Lung (tissue), 11 donors: ENCODE measurements at regions not wholly inside any gene's neighbourhood (a gene's known extent, or its start where the extent isn't known, plus 50 kb on each side); places are given as distances from the start of the nearest gene placed in this dataset.

ENCODE experiments used
- ATAC-seq: fragments of 200-7000 bp; cut with Tn5 transposase; one replicate; pipeline ENCODE4 v1.9.1; 2020; ENCODE audit warnings: moderate number of reproducible peaks; ENCODE audit not compliant: insufficient read depth, low FRiP score
- DNase-seq, 3 donors: peaks; one replicate each; pipeline ENCODE4 v3.0.0-alpha.2; 2013 to 2017
- H3K27ac ChIP-seq, 2 donors: one replicate each; pipeline ENCODE4 v1.5.1; 2013; ENCODE audit warnings: mild to moderate bottlenecking in 2 of 2, moderate library complexity in 2 of 2, control low read depth in 1 of 2, inconsistent platforms in 1 of 2, low read depth in 1 of 2, low read length in 1 of 2
- H3K27me3 ChIP-seq, 3 donors: one replicate each; pipeline ENCODE4 v1.5.1; 2013; ENCODE audit warnings: low read length in 2 of 3; ENCODE audit not compliant: control insufficient read depth in 3 of 3, insufficient read depth in 3 of 3
- H3K36me3 ChIP-seq, 4 donors: one replicate each; pipeline ENCODE4 v1.5.1; 2013; ENCODE audit warnings: low read length in 4 of 4, mild to moderate bottlenecking in 1 of 4, moderate library complexity in 1 of 4; ENCODE audit not compliant: control insufficient read depth in 4 of 4, insufficient read depth in 4 of 4
- H3K4me1 ChIP-seq, 5 donors: one replicate each; pipeline ENCODE4 v1.5.1; 2013; ENCODE audit warnings: low read length in 5 of 5, mild to moderate bottlenecking in 2 of 5, moderate library complexity in 1 of 5; ENCODE audit not compliant: control insufficient read depth in 5 of 5, insufficient read depth in 5 of 5
- H3K4me3 ChIP-seq: one replicate; pipeline ENCODE4 v1.5.1; 2013; ENCODE audit warnings: mild to moderate bottlenecking, control low read depth, moderate library complexity
- H3K9ac ChIP-seq, 2 donors: one replicate each; pipeline ENCODE4 v1.5.1; 2013; ENCODE audit warnings: low read length in 2 of 2, control low read depth in 1 of 2; ENCODE audit not compliant: insufficient read depth in 1 of 2
- H3K9me3 ChIP-seq, 4 donors: one replicate each; pipeline ENCODE4 v1.5.1; 2013; ENCODE audit warnings: low read length in 3 of 4, mild to moderate bottlenecking in 1 of 4, moderate library complexity in 1 of 4; ENCODE audit not compliant: control insufficient read depth in 4 of 4, insufficient read depth in 3 of 4
- CTCF ChIP-seq: IDR thresholded peaks from 2 replicates; pipeline ENCODE4 v1.5.1; 2012; ENCODE audit warnings: mild to moderate bottlenecking; ENCODE audit errors: control extremely low read depth, extremely low read depth
- WGBS, 2 donors: extraction: QIAGEN DNeasy Blood & Tissue Kit; methylation state at CpG; one replicate each; pipeline ENCODE4 v1.1.7; 2013; 5-methylcytosine and 5-hydroxymethylcytosine counted together
- donor health status: control.
- donor health status: control.
- donor health status: Bipolar disorder and iron deficiency.
- donor health status: healthy.
- donor health status: DM: yes; HTN: yes; CAD: no.

GRCh38 chr6:74065705-74066104, 369.7 kb downstream of the CD109 start:
- Histone ChIP-seq H3K36me3 (no peaks in the 10 kb centered on the region), H3K27ac (no peak overlapping the region), H3K9me3 (no peaks in the 10 kb centered on the region), H3K4me3 (no peak overlapping the region), H3K27me3 (no peaks in the 10 kb centered on the region), H3K4me1 (no peaks in the 10 kb centered on the region), H3K9ac (no peak overlapping the region)
- DNase-seq (peak in 1 of 3 donors; percentile 16), ATAC-seq (no peak)
- 62 to 90% methylated on average over 1 of the region's 1 CpG for WGBS, 2 donors
- no peak for TF ChIP-seq CTCF

- TF ChIP-seq CTCF, result no peak
- Histone ChIP-seq H3K9ac (no peak overlapping the region), H3K4me3 (no peak overlapping the region), H3K4me1 (no peaks in the 10 kb centered on the region), H3K27ac (no peak overlapping the region), H3K27me3 (no peaks in the 10 kb centered on the region), H3K36me3 (no peaks in the 10 kb centered on the region), H3K9me3 (no peaks in the 10 kb centered on the region)
- DNase-seq, result no peak
- no peak for ATAC-seq
Measured at GRCh38 chr6:74063391-74063790, 367.4 kb downstream of the CD109 start.

- no peak for DNase-seq
- WGBS, 2 donors, result 86 to 98% methylated on average over 1 of the region's 1 CpG
- no peaks in the 10 kb centered on the region for H3K4me1 ChIP-seq
- ATAC-seq, result no peak
- no peak for TF ChIP-seq CTCF
- no peak overlapping the region for H3K9ac ChIP-seq
- H3K9me3 ChIP-seq, result no peaks in the 10 kb centered on the region
- H3K4me3 ChIP-seq, result no peak overlapping the region
- H3K36me3 ChIP-seq, result no peaks in the 10 kb centered on the region
- H3K27ac ChIP-seq, result no peak overlapping the region
- H3K27me3 ChIP-seq, result no peaks in the 10 kb centered on the region
Measured at GRCh38 chr6:74061201-74061600, 365.2 kb downstream of the CD109 start.

- Histone ChIP-seq H3K27me3 (no peaks in the 10 kb centered on the region), H3K9me3 (peaks cover 0 to 3% (median 0%) of the 10 kb centered on the region in 4 donors), H3K4me3 (no peak overlapping the region), H3K27ac (no peak overlapping the region), H3K36me3 (no peaks in the 10 kb centered on the region), H3K9ac (no peak overlapping the region), H3K4me1 (no peaks in the 10 kb centered on the region)
- ATAC-seq, result no peak
- no peak for TF ChIP-seq CTCF
- WGBS, 2 donors, result 91 to 95% methylated on average over 2 of the region's 2 CpGs
- no peak for DNase-seq
Measured at GRCh38 chr6:74060354-74060753, 364.4 kb downstream of the CD109 start.
